Embryonic facial prominence (tissue), 1 donor: ENCODE measurements at regions not wholly inside any gene's neighbourhood (a gene's known extent, or its start where the extent isn't known, plus 50 kb on each side); places are given as distances from the start of the nearest gene placed in this dataset.

Experiments
- DNase-seq: peaks from one replicate; pipeline ENCODE4 v3.0.0-alpha.2; 2016; ENCODE audit errors: extremely low spot score

- no peak for DNase-seq
These were observed 1443.5 kb upstream of the IGFBP7 start for GRCh38 chr4:58553679-58554078.

- no peak for DNase-seq
These were observed 1442.8 kb upstream of the IGFBP7 start for GRCh38 chr4:58553031-58553430.

- DNase-seq, result no peak
These were observed 1441.5 kb upstream of the IGFBP7 start for GRCh38 chr4:58551676-58552075.

GRCh38 chr4:58543465-58543864 is 1433.3 kb upstream of the IGFBP7 start:
- DNase-seq, result no peak

- no peak for DNase-seq
These were observed 1431.7 kb upstream of the IGFBP7 start for GRCh38 chr4:58541926-58542325.

- no peak for DNase-seq
These were observed 1412.7 kb upstream of the IGFBP7 start for GRCh38 chr4:58522765-58523382.

GRCh38 chr4:58515226-58515625 is 1405.0 kb upstream of the IGFBP7 start:
- no peak for DNase-seq

GRCh38 chr4:58514299-58514698 is 1404.1 kb upstream of the IGFBP7 start:
- no peak for DNase-seq

- DNase-seq, result no peak
These were observed 1400.5 kb upstream of the IGFBP7 start for GRCh38 chr4:58510652-58511051.

- DNase-seq, result no peak
These were observed 1396.9 kb upstream of the IGFBP7 start for GRCh38 chr4:58507079-58507478.

GRCh38 chr4:58502839-58503238 is 1392.7 kb upstream of the IGFBP7 start:
- no peak for DNase-seq

GRCh38 chr4:58499182-58499581 is 1389.0 kb upstream of the IGFBP7 start:
- DNase-seq, result no peak

GRCh38 chr4:58491620-58492019 is 1381.4 kb upstream of the IGFBP7 start:
- no peak for DNase-seq

- DNase-seq, result no peak
These were observed 1367.8 kb upstream of the IGFBP7 start for GRCh38 chr4:58477950-58478349.

- DNase-seq, result no peak
These were observed 1367.3 kb upstream of the IGFBP7 start for GRCh38 chr4:58477513-58477912.

GRCh38 chr4:58475097-58475496 is 1364.9 kb upstream of the IGFBP7 start:
- no peak for DNase-seq

- DNase-seq, result no peak
These were observed 1354.8 kb upstream of the IGFBP7 start for GRCh38 chr4:58465031-58465430.

GRCh38 chr4:58456727-58457384 is 1346.7 kb upstream of the IGFBP7 start:
- DNase-seq, result no peak

GRCh38 chr4:58453956-58454355 is 1343.8 kb upstream of the IGFBP7 start:
- DNase-seq, result no peak

GRCh38 chr4:58451707-58452106 is 1341.5 kb upstream of the IGFBP7 start:
- no peak for DNase-seq

- no peak for DNase-seq
These were observed 1325.7 kb upstream of the IGFBP7 start for GRCh38 chr4:58435871-58436270.

- no peak for DNase-seq
These were observed 1303.7 kb upstream of the IGFBP7 start for GRCh38 chr4:58413849-58414248.

GRCh38 chr4:58411904-58412303 is 1301.7 kb upstream of the IGFBP7 start:
- DNase-seq, result no peak

GRCh38 chr4:58406762-58407161 is 1296.6 kb upstream of the IGFBP7 start:
- DNase-seq, result no peak
